Adrenal gland (tissue), 5 donors: ENCODE measurements at regions not wholly inside any gene's neighbourhood (a gene's known extent, or its start where the extent isn't known, plus 50 kb on each side); places are given as distances from the start of the nearest gene placed in this dataset.

Experiments used
- CTCF ChIP-seq, 6 experiments: fragments of 450-650 bp in 4 of 6; fragments of 200-600 bp in 2 of 6; sonication (generic) in 1 of 6; IDR thresholded peaks; 1 replicate in 5 of 6; 2 replicates in 1 of 6; pipeline versions ENCODE4 v1.5.1 to v1.8.0; 2016 to 2021; ENCODE audit warnings: antibody characterized with exemption in 6 of 6, mild to moderate bottlenecking in 2 of 6, moderate library complexity in 1 of 6
- POLR2A ChIP-seq, 2 donors: fragments of 450-650 bp; IDR thresholded peaks; one replicate each; pipeline ENCODE4 v1.6.1; 2017; ENCODE audit warnings: antibody characterized with exemption in 2 of 2, mild to moderate bottlenecking in 2 of 2, moderate library complexity in 1 of 2
- donor health status: DM: no; HTN: no; CAD: no.

GRCh38 chr2:239467281-239467955 lies 66.6 kb upstream of the HDAC4 start:
- TF ChIP-seq POLR2A (IDR thresholded peaks at IDR 0.05), result no peak
- no peak for TF ChIP-seq CTCF (IDR thresholded peaks at IDR 0.05)
